ENCODE measurements at regions not wholly inside any gene's neighbourhood (a gene's known extent, or its start where the extent isn't known, plus 50 kb on each side); places are given as distances from the start of the nearest gene placed in this dataset.

GRCh38 chr2:60358476-60358875 is 195.0 kb downstream of the BCL11A start:
- no peak overlapping the region for H3K27ac ChIP-seq (ENCODE audit: low read length)
- no peak overlapping the region for H3K4me3 ChIP-seq (ENCODE audit: low read length)
- TF ChIP-seq RAD21 (conservative IDR thresholded peaks at IDR 0.05) (no peak), EP300 (conservative IDR thresholded peaks at IDR 0.05; ENCODE audit: poor library complexity, severe bottlenecking) (no peak), CTCF (IDR thresholded peaks at IDR 0.05; ENCODE audit: poor library complexity, severe bottlenecking) (no peak)
- H2AFZ ChIP-seq (ENCODE audit: low read depth, low read length): no peak overlapping the region
- H3K9ac ChIP-seq (ENCODE audit: low read length): no peak overlapping the region
- no peaks in the 10 kb centered on the region for H3K9me2 ChIP-seq (ENCODE audit: insufficient read depth, low read length)
- no peaks in the 10 kb centered on the region for H3K27me3 ChIP-seq (ENCODE audit: insufficient read depth, low read depth, low read length)
- H4K20me1 ChIP-seq (ENCODE audit: insufficient read depth): no peaks in the 10 kb centered on the region
- H3K36me3 ChIP-seq (ENCODE audit: insufficient read depth, low read length): no peaks in the 10 kb centered on the region
- H3K9me3 ChIP-seq (ENCODE audit: low read length): no peaks in the 10 kb centered on the region
- no peak overlapping the region for H3K4me2 ChIP-seq (ENCODE audit: low read length)
- H3K79me2 ChIP-seq (replicated peaks; ENCODE audit: insufficient read depth, low read length): no peaks in the 10 kb centered on the region
- no peaks in the 10 kb centered on the region for H3F3A ChIP-seq (ENCODE audit: insufficient read depth, low read length, poor library complexity, severe bottlenecking)

DNA sequence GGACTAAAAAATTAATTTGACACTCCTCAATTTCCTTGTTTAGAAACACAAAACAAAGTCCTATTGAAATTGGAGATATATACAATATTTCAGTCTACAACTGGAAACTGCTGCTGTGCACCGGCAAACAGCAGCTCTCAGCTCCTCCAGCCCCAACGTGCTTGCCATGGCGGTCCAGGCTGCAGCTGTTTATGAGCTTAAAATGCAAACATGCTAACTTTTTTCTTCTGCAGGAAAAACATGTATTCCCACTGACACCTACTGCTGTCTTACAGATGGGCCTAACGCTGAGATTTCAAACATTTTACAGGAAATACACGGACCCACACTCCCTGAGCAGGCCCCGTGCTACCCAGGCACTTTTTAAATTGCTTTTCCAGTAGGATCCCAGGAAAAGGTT is 195.5 kb downstream of the BCL11A start:
- Histone ChIP-seq H4K20me1 (ENCODE audit: insufficient read depth) (no peaks in the 10 kb centered on the region), H3K4me2 (ENCODE audit: low read length) (no peak overlapping the region), H3K27me3 (ENCODE audit: insufficient read depth, low read depth, low read length) (no peaks in the 10 kb centered on the region), H3K9me2 (ENCODE audit: insufficient read depth, low read length) (no peaks in the 10 kb centered on the region), H3K36me3 (ENCODE audit: insufficient read depth, low read length) (no peaks in the 10 kb centered on the region), H2AFZ (ENCODE audit: low read depth, low read length) (no peak overlapping the region), H3K27ac (ENCODE audit: low read length) (no peak overlapping the region), H3F3A (ENCODE audit: insufficient read depth, low read length, poor library complexity, severe bottlenecking) (no peaks in the 10 kb centered on the region), H3K79me2 (replicated peaks; ENCODE audit: insufficient read depth, low read length) (no peaks in the 10 kb centered on the region), H3K9me3 (ENCODE audit: low read length) (no peaks in the 10 kb centered on the region), H3K4me3 (ENCODE audit: low read length) (no peak overlapping the region), H3K9ac (ENCODE audit: low read length) (no peak overlapping the region)
- TF ChIP-seq REST (IDR thresholded peaks at IDR 0.05; ENCODE audit: borderline replicate concordance) (no peak), CTCF (IDR thresholded peaks at IDR 0.05; ENCODE audit: poor library complexity, severe bottlenecking) (no peak), MXI1 (conservative IDR thresholded peaks at IDR 0.05; ENCODE audit: poor library complexity, severe bottlenecking) (no peak), EP300 (conservative IDR thresholded peaks at IDR 0.05; ENCODE audit: poor library complexity, severe bottlenecking) (no peak), RAD21 (conservative IDR thresholded peaks at IDR 0.05) (no peak), TAF1 (IDR thresholded peaks at IDR 0.05; ENCODE audit: low read depth) (no peak), EZH2 (IDR thresholded peaks at IDR 0.05; ENCODE audit: borderline replicate concordance, insufficient read depth, low read length, poor library complexity, severe bottlenecking) (no peak), POLR2AphosphoS5 (IDR thresholded peaks at IDR 0.05) (no peak), SMC3 (conservative IDR thresholded peaks at IDR 0.05; ENCODE audit: poor library complexity) (no peak)
